Uterus (tissue), 3 donors: ENCODE measurements at regions not wholly inside any gene's neighbourhood (a gene's known extent, or its start where the extent isn't known, plus 50 kb on each side); places are given as distances from the start of the nearest gene placed in this dataset.

Source experiments
- DNase-seq, 2 donors: peaks; one replicate each; pipeline ENCODE4 v3.0.0-alpha.2; 2019 to 2020
- H3K27ac ChIP-seq, 2 donors: fragments of 200-600 bp; sonication (generic); 1 replicate in 1 of 2; 2 replicates in 1 of 2; pipeline ENCODE4 v1.5.1; 2016 to 2018
- H3K27me3 ChIP-seq, 2 donors: fragments of 200-600 bp; sonication (generic); one replicate each; pipeline ENCODE4 v1.5.1; 2018 to 2019; ENCODE audit warnings: control low read depth in 1 of 2
- H3K36me3 ChIP-seq, 2 donors: fragments of 200-600 bp; sonication (generic); one replicate each; pipeline ENCODE4 v1.5.1; 2019; ENCODE audit warnings: control low read depth in 1 of 2
- H3K4me1 ChIP-seq, 2 donors: fragments of 200-600 bp; sonication (generic); one replicate each; pipeline ENCODE4 v1.5.1; 2018 to 2019; ENCODE audit warnings: control low read depth in 1 of 2
- H3K4me3 ChIP-seq, 2 donors: fragments of 200-600 bp; sonication (generic); 1 replicate in 1 of 2; 2 replicates in 1 of 2; pipeline ENCODE4 v1.5.1; 2018 to 2019; ENCODE audit warnings: mild to moderate bottlenecking in 1 of 2
- H3K9me3 ChIP-seq, 2 donors: fragments of 200-600 bp; sonication (generic); one replicate each; pipeline ENCODE4 v1.5.1; 2019; ENCODE audit warnings: control low read depth in 1 of 2
- POLR2A ChIP-seq, 2 donors: fragments of 450-650 bp; IDR thresholded peaks; one replicate each; pipeline ENCODE4 v1.6.1; 2016; ENCODE audit warnings: antibody characterized with exemption in 2 of 2, mild to moderate bottlenecking in 1 of 2, moderate library complexity in 1 of 2
- intact Hi-C: fragments of 100-400 bp; cut with DNase I; formaldehyde crosslinking; loops from one replicate; pipeline ENCODE4 v1.15.1; 2023; ENCODE audit warnings: low total_unique reads
- TF ChIP-seq, protein P1 (sequence below), 4 experiments: fragments of 200-600 bp in 2 of 4; fragments of 450-650 bp in 2 of 4; sonication (generic) in 2 of 4; IDR thresholded peaks; one replicate each; pipeline ENCODE4 v1.5.1; 2016 to 2019; ENCODE audit warnings: antibody characterized with exemption in 4 of 4, mild to moderate bottlenecking in 2 of 4, moderate library complexity in 1 of 4
- donor health status: DM: yes; HTN: yes; CAD: no.

DNA sequence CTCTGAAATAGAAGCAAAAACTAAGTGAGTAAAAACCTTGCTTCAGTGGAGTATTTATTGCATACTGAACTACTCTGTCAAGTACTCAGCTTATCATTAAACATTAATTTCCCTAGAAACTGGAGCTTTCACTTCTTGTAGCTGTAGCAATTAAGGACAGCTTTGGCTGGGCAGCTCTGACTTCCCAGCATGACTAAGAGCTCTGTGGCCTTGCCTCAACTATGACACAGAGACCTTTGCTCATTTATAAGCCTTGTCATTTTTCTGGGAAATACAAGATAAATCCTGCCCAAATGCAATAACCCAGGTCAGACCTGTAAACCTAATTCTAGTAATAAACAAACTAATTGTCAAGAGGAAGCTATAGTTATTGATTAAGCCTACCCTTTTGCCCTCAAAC, 65.4 kb upstream of the STK32A start:
- Histone ChIP-seq H3K4me1 (no peaks in the 10 kb centered on the region), H3K27ac (no peak overlapping the region), H3K4me3 (no peak overlapping the region), H3K27me3 (no peaks in the 10 kb centered on the region), H3K9me3 (no peaks in the 10 kb centered on the region), H3K36me3 (no peaks in the 10 kb centered on the region)
- intact Hi-C loops: no loop called here
- DNase-seq: no peak
- TF ChIP-seq, protein P1, sequence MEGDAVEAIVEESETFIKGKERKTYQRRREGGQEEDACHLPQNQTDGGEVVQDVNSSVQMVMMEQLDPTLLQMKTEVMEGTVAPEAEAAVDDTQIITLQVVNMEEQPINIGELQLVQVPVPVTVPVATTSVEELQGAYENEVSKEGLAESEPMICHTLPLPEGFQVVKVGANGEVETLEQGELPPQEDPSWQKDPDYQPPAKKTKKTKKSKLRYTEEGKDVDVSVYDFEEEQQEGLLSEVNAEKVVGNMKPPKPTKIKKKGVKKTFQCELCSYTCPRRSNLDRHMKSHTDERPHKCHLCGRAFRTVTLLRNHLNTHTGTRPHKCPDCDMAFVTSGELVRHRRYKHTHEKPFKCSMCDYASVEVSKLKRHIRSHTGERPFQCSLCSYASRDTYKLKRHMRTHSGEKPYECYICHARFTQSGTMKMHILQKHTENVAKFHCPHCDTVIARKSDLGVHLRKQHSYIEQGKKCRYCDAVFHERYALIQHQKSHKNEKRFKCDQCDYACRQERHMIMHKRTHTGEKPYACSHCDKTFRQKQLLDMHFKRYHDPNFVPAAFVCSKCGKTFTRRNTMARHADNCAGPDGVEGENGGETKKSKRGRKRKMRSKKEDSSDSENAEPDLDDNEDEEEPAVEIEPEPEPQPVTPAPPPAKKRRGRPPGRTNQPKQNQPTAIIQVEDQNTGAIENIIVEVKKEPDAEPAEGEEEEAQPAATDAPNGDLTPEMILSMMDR (IDR thresholded peaks at IDR 0.05): no peak
- TF ChIP-seq POLR2A (IDR thresholded peaks at IDR 0.05): no peak

DNA sequence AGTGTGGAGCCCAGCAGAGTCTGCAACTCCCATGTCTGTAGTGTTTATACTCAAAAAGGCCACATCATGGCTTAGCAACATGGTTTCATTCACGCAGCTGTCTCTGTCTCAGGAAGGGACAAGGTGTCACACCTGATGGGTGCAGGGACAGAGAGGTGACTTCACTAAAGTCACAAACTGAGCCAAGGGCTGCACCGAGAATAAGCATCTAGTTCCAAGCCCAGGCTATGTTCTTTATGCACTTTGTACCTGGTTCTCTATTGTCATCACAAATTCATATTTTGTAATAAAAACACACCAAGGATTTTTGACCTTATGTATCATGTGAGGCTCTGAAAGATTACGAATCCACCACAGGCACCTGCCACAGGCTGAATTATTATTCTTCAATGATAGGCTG, 64.9 kb upstream of the STK32A start:
- Histone ChIP-seq H3K9me3 (no peaks in the 10 kb centered on the region), H3K27me3 (no peaks in the 10 kb centered on the region), H3K4me3 (no peak overlapping the region), H3K4me1 (no peaks in the 10 kb centered on the region), H3K36me3 (no peaks in the 10 kb centered on the region), H3K27ac (no peak overlapping the region)
- TF ChIP-seq POLR2A (IDR thresholded peaks at IDR 0.05): no peak
- TF ChIP-seq, protein P1 (IDR thresholded peaks at IDR 0.05): no peak
- intact Hi-C loops: no loop called here
- DNase-seq: no peak

DNA sequence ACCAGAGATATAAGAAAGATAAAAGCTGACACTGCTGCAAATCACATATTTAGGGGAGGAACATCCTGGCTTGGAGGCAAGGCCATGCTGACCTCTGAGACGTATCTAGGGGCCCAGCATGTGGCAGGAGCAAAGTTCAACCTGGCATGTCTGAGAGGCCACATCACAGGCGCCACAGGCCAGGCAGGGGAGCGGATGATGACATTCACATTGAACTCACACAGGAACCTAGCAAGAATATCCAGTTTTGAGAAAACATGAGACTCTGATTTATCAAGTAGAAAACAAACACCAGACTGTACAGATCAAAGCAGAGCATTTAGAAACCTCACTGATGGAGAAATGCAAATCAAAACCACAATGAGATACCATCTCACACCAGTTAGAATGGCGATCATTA, 64.2 kb upstream of the STK32A start:
- no peak overlapping the region for H3K27ac ChIP-seq
- H3K4me3 ChIP-seq: no peak overlapping the region
- no peaks in the 10 kb centered on the region for H3K27me3 ChIP-seq
- no peak for TF ChIP-seq POLR2A (IDR thresholded peaks at IDR 0.05)
- TF ChIP-seq, protein P1 (IDR thresholded peaks at IDR 0.05): no peak
- no peaks in the 10 kb centered on the region for H3K36me3 ChIP-seq
- H3K4me1 ChIP-seq: no peaks in the 10 kb centered on the region
- intact Hi-C loops: no loop called here
- no peaks in the 10 kb centered on the region for H3K9me3 ChIP-seq
- no peak for DNase-seq

DNA sequence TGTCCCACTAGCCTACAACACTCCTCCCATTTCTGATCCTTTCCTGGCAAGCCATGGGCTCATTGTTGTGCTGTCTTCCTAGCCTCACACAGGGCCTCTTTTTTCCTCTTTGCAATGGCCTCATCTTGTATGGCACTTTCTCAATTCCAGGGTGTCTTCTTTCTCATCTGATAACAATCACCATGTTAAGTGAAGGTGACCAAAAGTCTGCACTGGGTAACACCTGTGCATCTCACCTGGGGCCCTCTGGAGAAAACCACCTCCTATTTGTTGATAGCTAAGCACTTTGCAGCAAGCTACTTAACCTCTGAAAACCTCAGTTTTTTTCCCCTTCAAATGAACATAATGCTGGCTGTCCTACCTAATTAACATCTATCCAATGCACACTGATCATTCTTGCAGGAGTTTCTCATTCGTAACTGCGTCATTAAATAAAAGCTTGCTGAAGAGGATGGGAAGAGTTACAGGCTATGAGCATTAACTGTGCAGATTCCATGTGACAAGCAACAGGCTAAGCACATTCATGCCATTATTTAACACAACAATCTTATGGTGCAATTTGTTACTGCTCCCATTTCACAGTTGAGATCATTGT, 60.1 kb upstream of the STK32A start:
- no peak overlapping the region for H3K4me3 ChIP-seq
- H3K27me3 ChIP-seq: no peaks in the 10 kb centered on the region
- no peak for DNase-seq
- intact Hi-C loops: no loop called here
- no peak overlapping the region for H3K27ac ChIP-seq
- no peaks in the 10 kb centered on the region for H3K4me1 ChIP-seq
- TF ChIP-seq POLR2A (IDR thresholded peaks at IDR 0.05): no peak
- TF ChIP-seq, protein P1 (IDR thresholded peaks at IDR 0.05): no peak
- H3K36me3 ChIP-seq: no peaks in the 10 kb centered on the region
- H3K9me3 ChIP-seq: no peaks in the 10 kb centered on the region

GRCh38 chr5:147175516-147176097, 59.2 kb upstream of the STK32A start:
- no peak for DNase-seq
- TF ChIP-seq POLR2A (IDR thresholded peaks at IDR 0.05): no peak
- TF ChIP-seq, protein P1 (IDR thresholded peaks at IDR 0.05): no peak
- no peaks in the 10 kb centered on the region for H3K4me1 ChIP-seq
- H3K4me3 ChIP-seq: no peak overlapping the region
- H3K9me3 ChIP-seq: no peaks in the 10 kb centered on the region
- no peaks in the 10 kb centered on the region for H3K27me3 ChIP-seq
- no peaks in the 10 kb centered on the region for H3K36me3 ChIP-seq
- no peak overlapping the region for H3K27ac ChIP-seq
- intact Hi-C loops: no loop called here
